ENCODE measurements at regions not wholly inside any gene's neighbourhood (a gene's known extent, or its start where the extent isn't known, plus 50 kb on each side); places are given as distances from the start of the nearest gene placed in this dataset.
"Not testable (repeated sequence)": the region's sequence is repeated elsewhere in the genome, so short reads cannot be mapped to it uniquely, and the experiment has no call there.

GRCh38 chr2:192551760-192552159 is 357.0 kb upstream of the TMEFF2 start:
- no peak for DNase-seq (ENCODE audit: low spot score)
- intact Hi-C loops (cut with DNase I): no loop called here

- no peak for DNase-seq (ENCODE audit: low spot score)
- intact Hi-C loops (cut with DNase I): no loop called here
Measured at GRCh38 chr2:192546565-192546964, 351.8 kb upstream of the TMEFF2 start.

GRCh38 chr2:192544371-192544955 is 349.7 kb upstream of the TMEFF2 start:
- intact Hi-C loops (cut with DNase I): no loop called here
- DNase-seq (ENCODE audit: low spot score): no peak

GRCh38 chr2:192542148-192543066 is 347.7 kb upstream of the TMEFF2 start:
- intact Hi-C loops (cut with DNase I); DNase-seq (ENCODE audit: low spot score): not testable (repeated sequence)

GRCh38 chr2:192539306-192539705 is 344.6 kb upstream of the TMEFF2 start:
- intact Hi-C loops (cut with DNase I): no loop called here
- DNase-seq (ENCODE audit: low spot score): no peak

- intact Hi-C loops (cut with DNase I): no loop called here
Measured at GRCh38 chr2:192536922-192537624, 342.3 kb upstream of the TMEFF2 start.

GRCh38 chr2:192535956-192536921 is 341.5 kb upstream of the TMEFF2 start:
- intact Hi-C loops (cut with DNase I): no loop called here
- DNase-seq (ENCODE audit: low spot score): no peak

More at GRCh38 chr2:192536922-192537624, 342.3 kb upstream of the TMEFF2 start:
- no peak for DNase-seq (ENCODE audit: low spot score)

GRCh38 chr2:192534072-192534471 is 339.3 kb upstream of the TMEFF2 start:
- intact Hi-C loops (cut with DNase I): no loop called here
- DNase-seq (ENCODE audit: low spot score): no peak

GRCh38 chr2:192524642-192525251 is 330.0 kb upstream of the TMEFF2 start:
- DNase-seq (ENCODE audit: low spot score); intact Hi-C loops (cut with DNase I): not testable (repeated sequence)

- DNase-seq (ENCODE audit: low spot score); intact Hi-C loops (cut with DNase I): not testable (repeated sequence)
Measured at GRCh38 chr2:192524214-192524613, 329.5 kb upstream of the TMEFF2 start.

- intact Hi-C loops (cut with DNase I): no loop called here
- DNase-seq (ENCODE audit: low spot score): no peak
Measured at GRCh38 chr2:192515937-192516336, 321.2 kb upstream of the TMEFF2 start.

GRCh38 chr2:192513575-192513974 is 318.8 kb upstream of the TMEFF2 start:
- no peak for DNase-seq (ENCODE audit: low spot score)
- intact Hi-C loops (cut with DNase I): no loop called here

- peak; percentile 66 for DNase-seq (ENCODE audit: low spot score)
- intact Hi-C loops (cut with DNase I): not testable (repeated sequence)
Measured at GRCh38 chr2:192507836-192508450, 313.2 kb upstream of the TMEFF2 start.

GRCh38 chr2:192500550-192501200 is 305.9 kb upstream of the TMEFF2 start:
- no peak for DNase-seq (ENCODE audit: low spot score)
- intact Hi-C loops (cut with DNase I): no loop called here

- no peak for DNase-seq (ENCODE audit: low spot score)
- intact Hi-C loops (cut with DNase I): no loop called here
Measured at GRCh38 chr2:192499476-192499875, 304.7 kb upstream of the TMEFF2 start.

GRCh38 chr2:192498747-192499146 is 304.0 kb upstream of the TMEFF2 start:
- intact Hi-C loops (cut with DNase I): no loop called here
- DNase-seq (ENCODE audit: low spot score): no peak

- DNase-seq (ENCODE audit: low spot score); intact Hi-C loops (cut with DNase I): not testable (repeated sequence)
Measured at GRCh38 chr2:192488158-192488557, 293.4 kb upstream of the TMEFF2 start.

GRCh38 chr2:192487636-192488035 is 292.9 kb upstream of the TMEFF2 start:
- no peak for DNase-seq (ENCODE audit: low spot score)
- intact Hi-C loops (cut with DNase I): no loop called here
